ENCODE measurements at regions not wholly inside any gene's neighbourhood (a gene's known extent, or its start where the extent isn't known, plus 50 kb on each side); places are given as distances from the start of the nearest gene placed in this dataset.

GRCh38 chr17:27106982-27107360 is 186.9 kb upstream of the WSB1 start:
- TF ChIP-seq, protein P1, sequence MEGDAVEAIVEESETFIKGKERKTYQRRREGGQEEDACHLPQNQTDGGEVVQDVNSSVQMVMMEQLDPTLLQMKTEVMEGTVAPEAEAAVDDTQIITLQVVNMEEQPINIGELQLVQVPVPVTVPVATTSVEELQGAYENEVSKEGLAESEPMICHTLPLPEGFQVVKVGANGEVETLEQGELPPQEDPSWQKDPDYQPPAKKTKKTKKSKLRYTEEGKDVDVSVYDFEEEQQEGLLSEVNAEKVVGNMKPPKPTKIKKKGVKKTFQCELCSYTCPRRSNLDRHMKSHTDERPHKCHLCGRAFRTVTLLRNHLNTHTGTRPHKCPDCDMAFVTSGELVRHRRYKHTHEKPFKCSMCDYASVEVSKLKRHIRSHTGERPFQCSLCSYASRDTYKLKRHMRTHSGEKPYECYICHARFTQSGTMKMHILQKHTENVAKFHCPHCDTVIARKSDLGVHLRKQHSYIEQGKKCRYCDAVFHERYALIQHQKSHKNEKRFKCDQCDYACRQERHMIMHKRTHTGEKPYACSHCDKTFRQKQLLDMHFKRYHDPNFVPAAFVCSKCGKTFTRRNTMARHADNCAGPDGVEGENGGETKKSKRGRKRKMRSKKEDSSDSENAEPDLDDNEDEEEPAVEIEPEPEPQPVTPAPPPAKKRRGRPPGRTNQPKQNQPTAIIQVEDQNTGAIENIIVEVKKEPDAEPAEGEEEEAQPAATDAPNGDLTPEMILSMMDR (optimal IDR thresholded peaks at IDR 0.05 in 1 of 3, IDR thresholded peaks at IDR 0.05 in 1 of 3, conservative IDR thresholded peaks at IDR 0.05 in 1 of 3; ENCODE audit: extremely low read depth in 1 of 3, insufficient read depth in 2 of 3, low read length in 3 of 3), result no peak
- TF ChIP-seq EZH2 (IDR thresholded peaks at IDR 0.05; ENCODE audit: low read length), result no peak

All from keratinocyte (primary cell).